ENCODE measurements at regions not wholly inside any gene's neighbourhood (a gene's known extent, or its start where the extent isn't known, plus 50 kb on each side); places are given as distances from the start of the nearest gene placed in this dataset.

DNA sequence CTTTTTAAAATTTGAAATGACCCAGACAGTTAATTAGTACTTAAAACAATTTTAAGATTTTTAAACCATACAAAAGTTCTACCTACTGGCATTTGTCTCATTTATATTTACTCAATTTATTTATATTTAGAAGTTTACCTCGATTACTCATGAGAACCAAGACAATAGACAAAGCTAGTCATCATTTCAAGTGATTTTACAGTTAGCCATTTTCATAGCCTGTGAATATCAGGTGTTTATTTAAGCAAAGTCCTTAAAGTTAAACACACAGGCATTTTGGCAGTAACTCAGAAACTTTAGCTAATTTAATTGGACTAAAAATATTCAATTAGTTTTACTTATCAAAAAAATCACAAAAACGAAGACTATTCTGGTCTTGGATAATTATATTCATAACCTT lies 101.6 kb upstream of the KIF2B start:
- H3K9me3 ChIP-seq (replicated peaks in 1 of 2; ENCODE audit: control insufficient read depth in 1 of 2, insufficient read depth in 1 of 2, low read length in 2 of 2) = peaks cover 10 to 12% of the 10 kb centered on the region in 2 donors
- H3K4me2 ChIP-seq (replicated peaks; ENCODE audit: extremely low read depth, low read length, poor library complexity, severe bottlenecking) = no peak overlapping the region
- TF ChIP-seq, protein P1, sequence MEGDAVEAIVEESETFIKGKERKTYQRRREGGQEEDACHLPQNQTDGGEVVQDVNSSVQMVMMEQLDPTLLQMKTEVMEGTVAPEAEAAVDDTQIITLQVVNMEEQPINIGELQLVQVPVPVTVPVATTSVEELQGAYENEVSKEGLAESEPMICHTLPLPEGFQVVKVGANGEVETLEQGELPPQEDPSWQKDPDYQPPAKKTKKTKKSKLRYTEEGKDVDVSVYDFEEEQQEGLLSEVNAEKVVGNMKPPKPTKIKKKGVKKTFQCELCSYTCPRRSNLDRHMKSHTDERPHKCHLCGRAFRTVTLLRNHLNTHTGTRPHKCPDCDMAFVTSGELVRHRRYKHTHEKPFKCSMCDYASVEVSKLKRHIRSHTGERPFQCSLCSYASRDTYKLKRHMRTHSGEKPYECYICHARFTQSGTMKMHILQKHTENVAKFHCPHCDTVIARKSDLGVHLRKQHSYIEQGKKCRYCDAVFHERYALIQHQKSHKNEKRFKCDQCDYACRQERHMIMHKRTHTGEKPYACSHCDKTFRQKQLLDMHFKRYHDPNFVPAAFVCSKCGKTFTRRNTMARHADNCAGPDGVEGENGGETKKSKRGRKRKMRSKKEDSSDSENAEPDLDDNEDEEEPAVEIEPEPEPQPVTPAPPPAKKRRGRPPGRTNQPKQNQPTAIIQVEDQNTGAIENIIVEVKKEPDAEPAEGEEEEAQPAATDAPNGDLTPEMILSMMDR (IDR thresholded peaks at IDR 0.05) = no peak
- H3K79me2 ChIP-seq (ENCODE audit: insufficient read depth, low read length) = no peaks in the 10 kb centered on the region
- H3K36me3 Mint-ChIP-seq = no peaks in the 10 kb centered on the region
- H3K27me3 ChIP-seq (ENCODE audit: control insufficient read depth in 2 of 2, insufficient read depth in 2 of 2, low read length in 2 of 2) = no peaks in the 10 kb centered on the region
- no peaks in the 10 kb centered on the region for H3K27me3 Mint-ChIP-seq (ENCODE audit: low read depth in 3 of 3)
- H4K20me1 ChIP-seq (ENCODE audit: insufficient read depth, low read length) = no peaks in the 10 kb centered on the region
- H3K4me3 ChIP-seq (replicated peaks in 1 of 3; ENCODE audit: low read depth in 2 of 3, low read length in 3 of 3) = no peak overlapping the region
- peaks cover 0 to 6% (median 3%) of the 10 kb centered on the region in 7 donors for H3K9me3 Mint-ChIP-seq
- H3K9ac ChIP-seq (ENCODE audit: insufficient read depth, low read length, poor library complexity, severe bottlenecking) = no peak overlapping the region
- H3K4me1 Mint-ChIP-seq = no peaks in the 10 kb centered on the region
- H3K27ac Mint-ChIP-seq = no peak overlapping the region
- H2AFZ ChIP-seq (ENCODE audit: insufficient read depth, low read depth, low read length, poor library complexity, severe bottlenecking) = no peak overlapping the region
- H3K4me1 ChIP-seq (ENCODE audit: control insufficient read depth in 1 of 2, insufficient read depth in 2 of 2, low read length in 2 of 2) = no peaks in the 10 kb centered on the region
- WGBS (ENCODE audit: insufficient coverage) = no CpG with 5 or more reads among the region's 2 CpGs
- no peak overlapping the region for H3K4me3 Mint-ChIP-seq
- no peak for DNase-seq
- intact Hi-C loops (cut with micrococcal nuclease) = no loop called here
- no peaks in the 10 kb centered on the region for H3K36me3 ChIP-seq (replicated peaks in 1 of 2; ENCODE audit: control insufficient read depth in 1 of 2, insufficient read depth in 2 of 2, low read length in 2 of 2)
- no peak overlapping the region for H3K27ac ChIP-seq (ENCODE audit: low read depth in 1 of 2, low read length in 2 of 2)

- no peak overlapping the region for H3K27ac Mint-ChIP-seq
- H3K9me3 Mint-ChIP-seq = peaks cover 0 to 5% (median 3%) of the 10 kb centered on the region in 7 donors
- TF ChIP-seq, protein P1 (IDR thresholded peaks at IDR 0.05) = no peak
- Histone ChIP-seq H3K4me2 (replicated peaks; ENCODE audit: extremely low read depth, low read length, poor library complexity, severe bottlenecking) (no peak overlapping the region), H3K36me3 (replicated peaks in 1 of 2; ENCODE audit: control insufficient read depth in 1 of 2, insufficient read depth in 2 of 2, low read length in 2 of 2) (no peaks in the 10 kb centered on the region), H3K9ac (ENCODE audit: insufficient read depth, low read length, poor library complexity, severe bottlenecking) (no peak overlapping the region), H3K4me3 (replicated peaks in 1 of 3; ENCODE audit: low read depth in 2 of 3, low read length in 3 of 3) (no peak overlapping the region), H2AFZ (ENCODE audit: insufficient read depth, low read depth, low read length, poor library complexity, severe bottlenecking) (no peak overlapping the region), H3K27ac (ENCODE audit: low read depth in 1 of 2, low read length in 2 of 2) (no peak overlapping the region), H4K20me1 (ENCODE audit: insufficient read depth, low read length) (no peaks in the 10 kb centered on the region), H3K79me2 (ENCODE audit: insufficient read depth, low read length) (no peaks in the 10 kb centered on the region), H3K4me1 (ENCODE audit: control insufficient read depth in 1 of 2, insufficient read depth in 2 of 2, low read length in 2 of 2) (no peaks in the 10 kb centered on the region), H3K27me3 (ENCODE audit: control insufficient read depth in 2 of 2, insufficient read depth in 2 of 2, low read length in 2 of 2) (no peaks in the 10 kb centered on the region), H3K9me3 (replicated peaks in 1 of 2; ENCODE audit: control insufficient read depth in 1 of 2, insufficient read depth in 1 of 2, low read length in 2 of 2) (peaks cover 4 to 12% of the 10 kb centered on the region in 2 donors)
- no peaks in the 10 kb centered on the region for H3K27me3 Mint-ChIP-seq (ENCODE audit: low read depth in 3 of 3)
- no peak overlapping the region for H3K4me3 Mint-ChIP-seq
- H3K4me1 Mint-ChIP-seq = no peaks in the 10 kb centered on the region
- intact Hi-C loops (cut with micrococcal nuclease) = no loop called here
- no peak for DNase-seq
- H3K36me3 Mint-ChIP-seq = no peaks in the 10 kb centered on the region
Measured at GRCh38 chr17:53719229-53719628, 103.5 kb upstream of the KIF2B start.
